ENCODE measurements at regions not wholly inside any gene's neighbourhood (a gene's known extent, or its start where the extent isn't known, plus 50 kb on each side); places are given as distances from the start of the nearest gene placed in this dataset.

DNA sequence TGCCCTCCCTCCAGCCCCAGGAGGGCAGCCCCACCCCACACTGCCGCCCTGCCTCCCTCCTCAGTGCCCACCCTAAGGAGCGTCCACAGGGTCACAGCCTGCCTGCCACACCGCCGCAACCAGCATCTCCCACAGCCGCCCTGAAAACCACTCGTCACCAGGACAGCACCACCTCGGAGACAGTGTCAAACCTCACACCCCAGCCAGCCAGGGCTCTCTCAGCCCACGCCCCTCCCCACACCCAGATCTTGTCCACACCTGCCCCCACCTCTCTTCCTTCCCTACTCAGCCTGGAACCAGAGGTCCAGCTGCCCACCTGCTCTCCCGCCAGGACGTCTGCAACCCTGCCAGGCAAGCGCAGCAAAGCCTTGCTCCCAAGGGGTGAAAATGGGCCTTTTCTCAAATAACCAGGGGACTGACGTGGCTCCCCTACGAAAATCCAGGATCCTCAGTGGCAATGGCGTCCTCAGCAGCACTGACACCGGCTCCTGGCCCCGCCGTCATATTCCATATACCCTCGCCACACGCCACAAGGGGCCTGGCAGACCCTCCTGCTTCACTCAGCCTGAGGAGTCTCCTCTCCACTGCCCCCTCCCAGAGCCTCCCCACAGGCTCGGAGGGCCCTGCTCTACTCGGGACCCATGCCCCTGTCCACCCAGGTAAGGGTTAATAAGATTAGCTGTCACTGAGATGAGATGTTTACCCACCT is 71.0 kb upstream of the ADAMTS2 start:
- TF ChIP-seq CTCF (IDR thresholded peaks at IDR 0.05) (no peak), POLR2A (IDR thresholded peaks at IDR 0.05) (no peak)

Data from stomach (tissue), 4 donors.